ENCODE measurements at regions not wholly inside any gene's neighbourhood (a gene's known extent, or its start where the extent isn't known, plus 50 kb on each side); places are given as distances from the start of the nearest gene placed in this dataset.

DNA sequence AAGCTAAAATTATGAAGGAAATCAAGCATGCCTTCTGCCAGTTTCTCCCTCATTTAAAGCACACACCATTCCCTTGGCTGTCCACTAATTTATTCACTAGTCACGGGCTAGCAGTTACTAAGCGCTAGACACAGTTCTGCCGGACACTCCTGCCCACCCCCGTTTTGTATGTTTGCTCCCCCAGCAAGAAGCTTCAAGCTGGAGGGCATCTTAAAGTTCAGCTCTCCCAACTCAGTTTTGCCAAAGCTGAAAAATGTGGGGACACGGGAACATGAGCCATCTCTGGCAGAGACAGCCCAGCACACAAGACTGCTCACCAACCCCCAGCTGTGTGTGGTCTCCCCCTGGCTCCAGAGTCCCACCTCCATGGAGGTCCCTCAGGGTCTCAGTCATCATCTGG lies 263.6 kb downstream of the BRD1 start:
- no peak for DNase-seq

DNA sequence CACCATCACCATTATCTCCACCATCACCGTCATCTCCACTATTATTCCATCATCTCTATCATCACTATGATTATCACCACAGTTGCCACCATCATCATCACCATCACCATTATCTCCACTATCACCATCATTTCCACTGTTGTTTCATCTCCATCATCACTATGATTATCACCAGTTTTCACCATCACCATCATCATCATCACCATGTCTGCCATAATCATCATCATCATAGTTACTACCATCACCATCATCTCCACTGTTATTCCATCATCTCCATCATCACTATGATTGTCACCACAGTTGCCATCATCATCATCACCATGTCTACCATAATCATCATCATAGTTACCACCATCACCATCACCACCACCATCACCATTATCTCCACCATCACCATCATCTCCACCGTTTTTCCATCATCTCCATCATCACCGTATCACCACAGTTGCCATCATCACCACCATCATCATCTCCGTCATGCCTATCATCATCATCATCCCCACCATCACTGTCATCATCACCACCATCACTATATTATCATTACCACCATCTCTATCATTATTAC lies 264.9 kb downstream of the BRD1 start:
- DNase-seq, result no peak

DNA sequence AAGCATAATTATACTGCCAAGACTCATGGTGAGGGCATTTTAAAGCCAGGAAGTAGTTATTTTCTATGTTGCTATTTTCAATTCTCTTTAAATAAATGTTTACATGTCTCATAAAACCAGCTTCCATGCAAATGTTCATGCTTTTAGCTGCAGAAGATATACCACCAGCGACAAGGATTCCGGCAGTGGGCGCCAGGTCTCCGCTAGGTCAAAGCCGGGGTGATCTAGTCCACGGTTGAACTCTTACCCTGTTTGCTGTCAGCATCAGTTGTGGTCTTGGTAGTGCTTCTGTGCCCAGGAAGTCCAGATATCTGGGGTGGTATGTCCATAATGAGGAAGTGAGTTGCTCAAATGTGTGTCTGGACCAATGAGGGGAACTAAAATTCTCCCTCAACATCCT lies 265.7 kb downstream of the BRD1 start:
- no peak for DNase-seq

DNA sequence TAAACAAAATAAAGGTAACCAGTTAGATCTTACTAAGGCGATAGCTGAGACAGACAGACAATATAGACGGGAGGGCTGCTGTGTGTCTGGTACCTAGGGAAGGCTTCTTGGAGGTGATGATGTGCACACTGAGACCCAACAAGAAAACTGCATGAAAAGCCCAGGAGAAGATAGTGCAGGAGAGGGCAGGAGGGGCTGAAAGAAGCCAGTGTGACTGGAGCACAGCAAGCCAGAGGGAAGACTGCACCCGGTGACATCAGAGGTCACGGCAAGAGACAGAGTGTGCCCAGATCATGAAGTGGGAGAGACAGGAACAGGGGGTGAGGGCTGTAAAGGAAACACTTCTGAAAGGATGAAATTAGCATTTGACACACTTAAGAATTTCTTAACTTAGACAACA lies 266.3 kb downstream of the BRD1 start:
- no peak for DNase-seq

DNA sequence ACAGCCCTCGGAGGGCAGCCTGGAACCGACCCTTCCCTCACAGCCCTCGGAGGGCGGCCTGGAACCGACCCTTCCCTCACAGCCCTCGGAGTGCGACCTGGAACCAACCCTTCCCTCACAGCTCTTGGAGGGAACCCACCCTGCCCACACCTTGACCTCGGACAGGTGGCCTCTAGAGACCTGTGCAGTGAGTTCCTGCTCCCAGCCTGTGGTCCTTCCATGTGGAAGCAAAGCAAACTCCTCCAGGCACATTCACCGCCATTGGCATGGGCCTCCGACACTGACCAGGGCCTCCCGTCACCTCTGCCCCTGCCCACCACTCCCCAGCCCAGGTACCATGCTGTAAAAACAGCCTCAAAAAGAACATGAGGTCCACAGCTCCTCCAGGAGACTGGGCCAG lies 272.1 kb downstream of the BRD1 start:
- no peak for DNase-seq

DNA sequence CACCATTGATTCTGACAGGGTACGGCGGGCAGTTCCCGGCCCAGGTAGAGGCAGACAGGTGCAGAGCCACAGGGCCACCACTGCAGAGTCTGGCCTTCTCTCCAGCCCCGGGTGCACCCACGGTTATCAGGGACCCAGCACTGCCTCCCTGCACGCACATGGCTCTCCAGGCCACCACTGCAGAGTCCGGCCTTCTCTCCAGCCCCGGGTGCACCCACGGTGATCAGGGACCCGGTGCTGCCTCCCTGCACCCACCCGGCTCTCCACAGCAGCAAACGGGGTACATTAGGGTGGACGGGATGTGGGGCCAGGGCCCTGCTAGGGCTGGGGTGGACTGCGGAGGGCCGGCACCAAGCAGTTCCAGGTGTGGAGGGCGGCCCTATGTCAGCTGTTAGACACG lies 272.9 kb downstream of the BRD1 start:
- no peak for DNase-seq

DNA sequence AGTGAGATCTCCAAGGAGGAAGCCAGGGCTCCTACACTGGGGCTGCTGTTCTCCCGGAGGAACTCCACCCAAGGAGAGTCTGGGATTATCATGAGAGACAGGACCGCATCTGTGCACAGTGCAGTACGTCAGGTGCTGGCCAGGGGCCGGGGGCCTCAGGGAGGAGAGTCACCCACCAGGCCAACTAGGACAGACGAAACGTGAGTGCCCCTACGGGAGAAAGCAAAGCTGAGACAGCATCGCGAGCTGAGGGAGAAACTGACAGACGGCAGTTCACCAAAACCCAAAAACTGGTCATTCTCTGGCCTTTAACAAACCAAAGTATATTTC lies 273.4 kb downstream of the BRD1 start:
- no peak for DNase-seq

DNA sequence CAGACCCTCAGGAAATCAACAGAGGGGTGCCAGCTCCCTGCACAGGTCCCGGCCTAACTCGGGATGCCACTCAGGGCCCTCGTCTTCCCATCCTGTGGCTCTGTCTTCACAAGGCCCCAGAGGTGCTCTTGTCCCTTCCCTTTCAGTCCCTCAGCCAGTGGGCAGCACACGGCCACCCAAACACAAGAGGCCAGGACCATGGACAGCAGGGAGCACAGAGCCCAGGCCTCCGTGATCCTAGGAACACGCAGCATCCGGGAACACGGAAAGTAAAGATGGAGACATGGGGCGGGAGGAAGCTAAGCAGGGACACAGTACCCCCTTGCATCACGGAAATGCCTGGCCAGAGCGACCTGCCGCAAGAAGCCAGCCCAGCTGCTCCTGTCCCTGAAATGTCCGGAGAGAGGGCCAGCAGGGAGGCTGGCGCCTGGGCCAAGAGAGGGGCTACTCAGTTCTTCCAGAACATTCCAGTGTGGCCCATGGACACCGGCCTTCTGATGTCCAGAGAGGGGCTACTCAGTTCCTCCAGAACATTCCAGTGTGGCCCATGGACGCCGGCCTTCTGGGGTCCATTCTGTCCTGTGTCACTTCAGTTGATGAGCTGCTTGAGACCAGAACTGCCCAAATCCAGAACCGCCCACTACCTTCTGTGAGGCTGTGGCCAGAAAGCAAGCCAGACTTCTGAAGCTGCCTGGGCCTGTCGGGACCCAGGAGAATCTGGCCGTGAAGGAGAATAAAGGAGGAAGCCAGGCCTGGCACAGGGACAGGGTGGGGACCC lies 274.0 kb downstream of the BRD1 start:
- no peak for DNase-seq

DNA sequence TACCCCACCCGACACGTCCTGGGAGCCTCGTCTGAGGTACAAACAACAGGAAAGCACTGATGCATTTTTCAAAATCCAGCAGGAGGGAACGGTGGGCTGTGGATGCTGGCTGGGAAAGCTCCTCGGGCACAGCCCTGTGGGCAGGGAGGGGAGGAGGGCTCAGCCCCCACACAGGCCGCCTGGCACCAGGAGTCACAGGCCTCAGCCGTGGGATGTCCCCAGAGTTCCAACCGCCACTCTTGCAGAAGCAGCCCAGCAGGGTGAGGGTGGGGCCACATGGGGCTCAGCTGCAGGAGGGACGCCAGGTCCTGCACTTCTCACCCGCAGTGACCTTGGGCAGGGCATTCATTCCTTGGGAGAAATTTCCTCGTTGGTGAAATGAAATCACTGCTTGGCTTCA lies 274.6 kb downstream of the BRD1 start:
- DNase-seq, result no peak

DNA sequence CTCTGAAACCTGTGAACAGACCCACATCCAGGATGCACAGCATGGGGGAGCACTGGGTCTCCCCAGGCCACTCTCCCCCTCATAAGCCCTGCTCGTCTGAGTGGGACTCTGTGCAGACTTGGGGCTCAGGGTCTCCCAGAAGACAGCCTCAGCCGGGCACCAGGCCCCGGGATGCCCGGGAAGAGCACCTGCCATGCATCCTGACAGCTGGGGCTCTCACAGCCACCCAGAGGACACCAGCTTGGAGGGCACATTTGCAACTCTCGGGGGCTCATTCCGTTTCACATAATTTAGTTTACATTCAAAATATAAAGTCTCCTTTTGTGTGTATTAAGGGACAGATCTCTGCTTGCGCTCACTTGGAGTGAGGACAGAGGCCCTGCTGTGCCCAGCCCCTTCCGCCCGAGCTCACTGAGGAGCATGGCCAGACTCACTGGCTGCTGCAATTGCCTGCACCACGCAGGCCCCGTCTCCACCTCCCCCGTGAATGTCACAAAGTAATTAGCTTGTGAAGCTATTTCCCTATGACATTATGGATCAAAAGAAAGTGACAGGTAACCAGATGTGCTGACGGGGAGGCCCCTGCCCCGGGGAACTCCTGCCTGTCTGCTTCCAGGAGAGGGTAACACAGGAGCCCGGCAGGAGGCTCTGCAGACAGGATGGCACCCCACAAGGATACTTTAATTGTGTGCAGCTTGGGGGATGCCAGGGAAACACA lies 275.6 kb downstream of the BRD1 start:
- DNase-seq, result no peak

DNA sequence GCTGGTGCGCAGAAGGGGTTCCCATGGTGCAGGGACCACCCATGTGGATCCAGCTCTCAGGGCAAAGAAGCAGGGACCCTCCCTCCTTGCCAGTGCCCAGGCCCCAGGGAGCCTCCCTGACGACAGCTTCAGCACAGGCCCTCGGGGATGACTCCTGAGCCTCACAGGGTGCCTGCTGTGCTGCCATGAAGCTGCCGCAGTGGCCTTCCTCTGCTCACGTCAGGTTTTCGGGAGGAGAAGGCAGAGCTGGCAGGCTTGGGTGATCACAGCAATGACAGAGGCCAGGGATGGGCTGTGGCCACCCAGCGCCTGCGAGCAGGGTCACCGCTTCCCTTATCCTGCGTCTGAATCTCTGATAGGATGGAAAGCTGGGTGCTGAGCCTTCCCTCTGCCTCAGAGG lies 276.2 kb downstream of the BRD1 start:
- DNase-seq, result no peak

DNA sequence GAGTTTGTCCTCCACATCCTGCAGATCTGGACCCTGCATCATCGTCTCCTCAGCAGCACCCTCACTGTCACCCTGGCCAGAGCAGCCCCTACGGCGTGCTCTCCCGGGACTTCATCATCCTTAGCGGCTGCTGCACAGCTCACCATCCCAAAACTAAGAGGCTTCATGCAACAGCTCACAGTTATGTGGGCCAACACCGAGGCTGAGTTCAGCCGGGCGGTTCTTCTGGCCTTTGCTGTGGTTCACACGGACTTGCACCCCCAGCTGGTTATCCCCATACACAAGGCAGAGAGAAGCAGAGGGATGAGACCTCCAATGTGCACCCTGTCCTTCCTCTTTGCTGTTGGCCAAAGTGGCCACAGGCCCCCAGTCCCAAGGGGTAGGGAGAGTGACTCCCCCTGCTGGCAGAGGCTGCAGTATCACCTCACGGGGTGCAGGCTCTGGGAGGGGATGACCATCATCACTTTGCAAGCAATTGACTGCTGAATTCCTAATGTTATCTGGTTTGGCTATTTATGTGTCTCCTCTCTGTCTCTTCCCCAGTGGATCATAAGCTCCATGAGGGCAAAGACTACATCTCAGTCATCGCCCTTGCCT lies 276.8 kb downstream of the BRD1 start:
- no peak for DNase-seq

DNA sequence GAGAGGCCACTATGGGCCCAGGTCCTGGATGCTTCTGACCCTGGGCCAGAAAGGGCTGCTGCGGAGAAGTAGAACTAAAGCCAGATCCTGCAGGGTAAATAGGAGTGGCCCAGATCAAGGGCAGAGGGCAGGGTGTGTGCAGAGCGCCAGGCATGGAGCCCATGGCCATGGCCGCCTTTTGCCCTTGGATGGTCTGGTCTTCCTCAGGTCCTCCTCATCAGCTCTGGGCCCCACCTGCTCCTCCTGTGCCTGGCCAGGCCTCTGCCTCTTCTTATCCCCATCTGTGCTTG lies 277.6 kb downstream of the BRD1 start:
- no peak for DNase-seq

DNA sequence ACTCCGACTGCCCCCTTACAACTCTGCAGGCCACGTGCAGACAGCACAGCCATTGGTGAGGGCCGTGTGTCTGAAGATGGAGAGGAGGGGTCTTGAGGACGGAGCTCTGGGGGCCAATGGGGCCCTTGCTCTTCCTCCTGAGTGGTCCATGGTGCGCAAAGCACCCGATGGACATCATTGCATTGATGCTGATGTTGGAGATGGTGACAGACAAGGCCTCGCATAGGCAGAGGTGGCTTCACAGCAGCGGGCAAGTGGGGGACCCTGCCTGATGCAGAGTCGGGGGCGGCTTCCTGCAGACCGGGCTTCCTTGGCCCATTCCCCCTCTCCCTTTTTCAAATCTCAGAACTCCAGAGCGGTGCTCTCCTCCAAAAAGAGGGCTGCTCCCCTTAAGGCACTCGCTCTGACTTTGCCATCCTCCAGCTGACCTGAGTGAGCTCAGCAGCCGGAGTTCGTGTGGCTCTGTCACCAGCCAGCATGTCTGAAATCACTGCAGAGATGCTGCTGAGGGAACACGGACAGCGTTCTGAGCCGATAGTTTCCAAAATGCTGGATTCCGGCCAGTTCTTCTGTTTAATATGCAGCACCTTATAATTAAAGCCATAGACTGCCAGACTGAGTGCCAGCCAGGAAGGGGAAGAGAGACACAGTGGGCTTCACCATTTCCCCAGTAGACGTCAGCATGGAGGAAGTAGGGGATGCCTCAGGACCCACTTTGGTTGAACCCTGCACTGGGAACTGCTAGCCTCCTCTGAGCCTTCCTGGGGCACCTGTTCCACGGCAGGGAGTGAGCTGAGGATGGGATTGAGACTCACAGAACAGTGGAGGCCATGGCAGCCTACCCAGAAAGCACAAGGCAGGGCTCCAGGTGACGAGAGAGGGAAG lies 278.2 kb downstream of the BRD1 start:
- no peak for DNase-seq

DNA sequence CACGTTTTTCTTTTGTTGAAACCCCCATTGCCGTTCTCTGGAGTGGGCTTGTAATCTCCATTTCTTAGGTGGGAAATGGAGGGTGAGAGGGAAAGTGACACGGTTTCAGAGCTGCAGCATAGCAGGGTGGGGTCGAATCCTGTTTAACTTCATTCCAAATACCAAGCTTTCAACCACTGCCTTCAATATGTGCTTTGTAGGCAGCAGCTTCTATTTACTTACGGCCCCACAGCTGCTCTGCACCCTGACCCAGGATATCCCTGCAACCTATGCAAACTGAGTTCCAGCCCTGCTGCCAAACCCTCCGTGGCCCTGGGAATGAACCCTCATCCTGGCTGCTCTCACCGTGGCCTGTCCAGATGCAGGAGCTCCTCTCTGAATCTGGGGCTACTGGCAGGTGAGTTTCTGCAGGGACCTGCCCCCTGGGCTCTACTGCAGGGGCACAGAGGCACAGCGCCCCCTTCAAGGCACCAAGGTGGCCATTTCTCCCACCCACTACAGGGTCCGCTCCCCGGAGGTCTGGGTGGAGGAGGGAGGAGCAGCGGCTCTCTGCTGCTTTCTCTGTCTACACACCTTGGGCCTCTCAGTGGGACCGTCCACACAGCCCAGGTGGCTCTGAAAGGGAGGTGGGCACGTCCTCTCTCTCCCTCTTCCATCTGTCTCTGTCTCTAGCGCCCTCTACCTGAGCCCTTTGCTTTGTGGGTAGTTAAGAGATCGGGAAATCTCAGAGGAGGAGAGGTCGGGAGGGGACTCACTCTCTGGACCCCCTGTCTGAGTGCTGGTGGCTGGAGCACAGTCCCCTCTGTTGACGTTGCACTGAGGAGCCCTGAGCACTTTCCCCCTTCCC lies 279.1 kb downstream of the BRD1 start:
- no peak for DNase-seq

DNA sequence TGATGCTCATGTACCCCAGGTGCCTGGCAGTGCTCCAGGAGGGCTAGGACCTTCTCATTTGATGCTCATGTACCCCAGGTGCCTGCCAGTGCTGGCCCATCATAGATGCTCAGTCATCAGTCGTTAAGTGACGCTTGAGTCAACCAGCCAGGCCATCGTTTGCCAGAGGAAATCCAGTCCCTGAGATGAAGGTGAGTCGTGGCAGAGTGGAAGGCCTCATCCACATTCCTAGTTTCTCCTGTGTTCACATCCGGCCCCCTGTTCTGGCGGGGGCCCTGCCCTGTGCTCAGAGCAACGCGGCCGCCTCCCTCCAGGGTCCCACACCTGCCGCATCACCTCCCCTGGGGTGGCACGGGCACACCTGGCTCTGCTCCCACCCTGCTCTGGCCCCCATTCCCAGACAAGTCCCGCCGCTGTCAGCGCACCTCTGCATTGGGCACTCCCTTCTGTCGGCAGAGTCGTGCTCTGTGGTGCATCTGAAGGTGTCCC lies 279.9 kb downstream of the BRD1 start:
- DNase-seq, result no peak

DNA sequence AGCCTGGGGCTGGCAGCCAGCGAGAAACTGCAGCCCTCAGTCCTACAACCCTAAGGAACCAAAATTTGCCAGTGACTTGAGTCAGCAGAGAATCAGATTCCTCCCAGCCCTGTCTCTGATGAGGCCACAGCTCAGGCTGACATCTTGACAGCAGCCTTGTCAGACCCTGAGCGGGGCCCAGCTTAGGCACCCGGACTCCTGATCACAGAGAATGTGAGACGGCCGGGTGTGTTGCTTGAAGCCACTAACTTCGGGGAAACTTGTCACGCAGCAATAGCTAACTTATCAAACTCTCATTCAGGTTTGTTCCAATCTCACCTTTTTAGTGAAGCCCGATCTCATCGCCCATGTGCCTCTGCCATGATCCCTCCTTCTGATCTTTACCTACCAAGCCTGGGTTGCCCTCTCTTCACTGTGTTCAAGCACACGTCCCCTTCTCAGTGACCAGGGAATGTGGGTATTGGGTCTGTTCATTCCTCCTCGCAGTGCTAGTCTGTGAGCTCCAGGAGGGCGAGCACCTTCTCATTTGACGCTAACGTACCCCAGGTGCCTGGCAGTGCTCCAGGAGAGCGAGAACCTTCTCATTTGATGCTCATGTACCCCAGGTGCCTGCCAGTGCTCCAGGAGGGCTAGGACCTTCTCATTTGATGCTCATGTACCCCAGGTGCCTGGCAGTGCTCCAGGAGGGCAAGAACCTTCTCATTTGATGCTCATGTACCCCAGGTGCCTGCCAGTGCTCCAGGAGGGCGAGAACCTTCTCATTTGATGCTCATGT lies 280.7 kb downstream of the BRD1 start:
- DNase-seq, result no peak

DNA sequence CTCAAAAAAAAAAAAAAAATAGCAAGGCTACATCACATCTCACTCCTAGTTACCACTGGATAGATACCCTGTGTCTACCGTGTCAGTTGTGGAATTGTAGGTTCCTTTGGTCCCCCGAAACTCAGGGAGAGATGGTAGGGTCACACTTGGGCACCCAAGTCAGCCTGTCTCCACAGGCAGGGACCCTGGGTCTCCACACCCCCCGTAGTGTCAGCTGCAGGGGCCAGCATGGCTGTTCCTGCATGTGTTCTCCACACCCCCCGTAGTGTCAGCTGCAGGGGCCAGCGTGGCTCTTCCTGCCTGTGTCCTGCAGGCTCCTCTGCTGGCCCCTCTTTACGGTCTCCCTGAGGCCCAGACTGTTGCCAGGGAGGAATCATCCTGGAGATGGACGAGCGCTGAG lies 282.1 kb downstream of the BRD1 start:
- DNase-seq, result no peak

DNA sequence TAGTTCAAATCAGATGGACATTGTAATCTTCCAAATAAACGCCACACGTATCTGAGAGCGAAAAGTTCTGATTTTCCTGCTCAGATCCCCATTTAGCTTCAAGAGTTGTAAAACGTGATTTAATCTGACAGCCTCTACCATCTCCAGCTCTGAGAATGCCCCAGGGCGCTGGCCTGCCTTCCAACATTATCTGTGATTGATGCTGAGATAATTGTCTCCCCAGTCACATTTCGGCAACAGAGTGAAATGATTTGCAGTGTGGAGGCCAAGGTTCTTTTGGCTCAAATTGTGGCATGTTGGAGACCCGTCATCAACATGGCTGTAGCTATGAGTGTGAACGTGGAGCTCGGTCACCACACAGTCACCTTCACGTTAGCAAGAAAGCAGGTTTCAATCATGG lies 283.4 kb downstream of the BRD1 start:
- no peak for DNase-seq

DNA sequence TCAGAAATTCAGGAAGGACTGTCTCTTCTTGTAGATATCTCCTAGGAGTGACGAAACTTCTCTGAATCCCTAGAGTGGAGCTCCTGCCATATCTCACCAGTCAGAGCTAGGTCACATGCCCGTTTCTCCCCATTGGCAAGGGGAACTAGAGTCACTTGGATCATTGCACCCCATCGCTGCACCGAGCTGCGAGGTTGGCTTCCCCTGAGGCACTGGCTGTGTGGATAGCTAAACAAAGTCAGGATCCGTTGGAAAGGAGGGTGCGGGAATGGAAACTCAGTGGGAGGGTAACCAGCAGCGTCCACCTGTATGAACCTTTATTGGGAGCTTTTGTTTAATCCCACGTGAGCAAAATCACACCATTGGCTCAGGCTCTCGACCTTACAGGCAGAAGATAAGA lies 283.8 kb downstream of the BRD1 start:
- DNase-seq, result no peak

DNA sequence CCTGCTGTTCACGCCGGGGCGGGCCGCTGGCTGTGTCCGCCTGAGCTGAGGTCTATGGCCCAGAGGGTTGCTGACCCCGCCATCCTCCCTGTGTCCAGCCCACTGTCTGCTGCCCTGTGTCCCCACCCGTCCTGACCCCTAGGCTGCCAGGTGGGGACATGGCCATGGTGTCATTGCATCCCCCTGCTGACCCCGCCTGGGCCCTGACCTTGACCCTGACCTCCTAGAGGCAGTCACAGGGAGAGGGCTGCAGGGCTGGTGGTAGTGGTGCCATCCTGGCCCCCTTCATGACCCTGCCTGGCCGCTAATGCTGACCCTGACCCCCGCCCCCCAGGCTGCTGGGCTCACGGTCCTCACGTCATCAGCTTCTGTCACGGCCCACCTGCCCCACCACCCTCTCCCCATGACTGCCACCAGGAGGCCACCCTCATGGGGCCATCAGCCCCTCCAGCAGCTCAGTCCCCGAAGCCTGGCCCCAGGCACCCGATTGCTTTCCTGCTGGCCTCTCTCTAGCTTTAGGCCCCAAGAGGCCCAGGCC lies 285.9 kb downstream of the BRD1 start:
- no peak for DNase-seq
